ENCODE measurements at regions not wholly inside any gene's neighbourhood (a gene's known extent, or its start where the extent isn't known, plus 50 kb on each side); places are given as distances from the start of the nearest gene placed in this dataset.
"Not testable (repeated sequence)": the region's sequence is repeated elsewhere in the genome, so short reads cannot be mapped to it uniquely, and the experiment has no call there.

DNA sequence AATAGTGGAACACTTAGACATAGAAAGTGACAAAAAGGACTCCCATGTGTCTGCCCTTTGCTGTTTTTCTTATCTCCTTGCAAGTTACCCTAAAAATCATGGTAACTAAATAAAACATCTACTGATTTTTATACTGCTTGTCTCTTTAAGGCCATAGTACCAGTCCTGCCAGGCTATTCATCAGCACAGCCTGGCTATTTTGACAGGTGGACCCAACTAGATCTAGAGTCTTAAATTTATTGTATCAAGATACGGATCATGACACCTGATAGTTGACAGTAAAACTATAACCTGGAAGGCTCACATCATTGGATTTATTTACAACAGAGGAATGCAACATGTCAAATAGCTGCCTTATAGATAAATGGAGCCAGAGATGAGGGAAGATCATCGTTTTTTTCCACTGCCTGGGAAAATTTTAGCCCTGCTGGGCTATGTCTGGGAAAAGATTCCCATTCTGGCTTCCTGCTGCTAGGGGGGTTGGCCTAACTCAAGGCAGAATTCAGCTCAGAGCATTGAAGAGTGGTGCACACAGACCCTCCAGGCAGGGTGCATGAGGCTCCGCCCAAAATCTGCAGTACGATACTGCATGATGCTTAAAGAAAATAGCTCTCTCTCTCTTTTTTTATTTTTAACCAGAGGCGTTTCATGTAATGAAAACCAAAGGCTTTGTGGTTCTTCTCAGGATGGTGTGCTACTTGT lies 292.0 kb upstream of the FZD8 start:
- H3K9me3 ChIP-seq: no peaks in the 10 kb centered on the region
- DNase-seq (ENCODE audit: low spot score in 2 of 2): no peak
- H3K27me3 ChIP-seq: no peaks in the 10 kb centered on the region
- intact Hi-C loops (cut with DNase I): no loop called here
- H3K36me3 ChIP-seq: no peaks in the 10 kb centered on the region
- TF ChIP-seq, protein P1, sequence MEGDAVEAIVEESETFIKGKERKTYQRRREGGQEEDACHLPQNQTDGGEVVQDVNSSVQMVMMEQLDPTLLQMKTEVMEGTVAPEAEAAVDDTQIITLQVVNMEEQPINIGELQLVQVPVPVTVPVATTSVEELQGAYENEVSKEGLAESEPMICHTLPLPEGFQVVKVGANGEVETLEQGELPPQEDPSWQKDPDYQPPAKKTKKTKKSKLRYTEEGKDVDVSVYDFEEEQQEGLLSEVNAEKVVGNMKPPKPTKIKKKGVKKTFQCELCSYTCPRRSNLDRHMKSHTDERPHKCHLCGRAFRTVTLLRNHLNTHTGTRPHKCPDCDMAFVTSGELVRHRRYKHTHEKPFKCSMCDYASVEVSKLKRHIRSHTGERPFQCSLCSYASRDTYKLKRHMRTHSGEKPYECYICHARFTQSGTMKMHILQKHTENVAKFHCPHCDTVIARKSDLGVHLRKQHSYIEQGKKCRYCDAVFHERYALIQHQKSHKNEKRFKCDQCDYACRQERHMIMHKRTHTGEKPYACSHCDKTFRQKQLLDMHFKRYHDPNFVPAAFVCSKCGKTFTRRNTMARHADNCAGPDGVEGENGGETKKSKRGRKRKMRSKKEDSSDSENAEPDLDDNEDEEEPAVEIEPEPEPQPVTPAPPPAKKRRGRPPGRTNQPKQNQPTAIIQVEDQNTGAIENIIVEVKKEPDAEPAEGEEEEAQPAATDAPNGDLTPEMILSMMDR (IDR thresholded peaks at IDR 0.05): no peak
- no peak overlapping the region for H3K4me3 ChIP-seq
- H3K27ac ChIP-seq: no peak overlapping the region
- H3K4me1 ChIP-seq: no peaks in the 10 kb centered on the region

DNA sequence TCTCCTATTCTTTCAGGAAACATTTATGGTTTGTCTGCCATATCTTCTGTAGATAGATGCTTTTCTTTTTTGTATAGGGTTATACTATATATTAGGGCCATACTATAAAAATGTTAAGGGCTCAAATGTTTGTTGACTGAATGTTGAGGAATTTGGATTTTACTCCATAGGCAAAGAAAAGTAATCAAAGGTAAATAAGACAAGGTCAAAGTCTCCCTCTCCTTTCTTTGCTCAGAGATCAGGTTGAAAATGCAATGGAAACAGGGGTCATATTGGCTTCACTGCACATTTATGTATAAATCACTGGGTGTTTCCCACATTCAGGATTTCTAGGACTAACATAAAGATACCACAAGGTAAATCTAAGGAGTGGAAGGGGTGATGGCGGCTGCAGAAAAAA lies 291.4 kb upstream of the FZD8 start:
- Histone ChIP-seq H3K27me3 (no peaks in the 10 kb centered on the region), H3K4me3 (no peak overlapping the region), H3K27ac (no peak overlapping the region), H3K9me3 (no peaks in the 10 kb centered on the region), H3K36me3 (no peaks in the 10 kb centered on the region), H3K4me1 (no peaks in the 10 kb centered on the region)
- intact Hi-C loops (cut with DNase I): no loop called here
- TF ChIP-seq, protein P1 (IDR thresholded peaks at IDR 0.05): no peak
- DNase-seq (ENCODE audit: low spot score in 2 of 2): no peak

DNA sequence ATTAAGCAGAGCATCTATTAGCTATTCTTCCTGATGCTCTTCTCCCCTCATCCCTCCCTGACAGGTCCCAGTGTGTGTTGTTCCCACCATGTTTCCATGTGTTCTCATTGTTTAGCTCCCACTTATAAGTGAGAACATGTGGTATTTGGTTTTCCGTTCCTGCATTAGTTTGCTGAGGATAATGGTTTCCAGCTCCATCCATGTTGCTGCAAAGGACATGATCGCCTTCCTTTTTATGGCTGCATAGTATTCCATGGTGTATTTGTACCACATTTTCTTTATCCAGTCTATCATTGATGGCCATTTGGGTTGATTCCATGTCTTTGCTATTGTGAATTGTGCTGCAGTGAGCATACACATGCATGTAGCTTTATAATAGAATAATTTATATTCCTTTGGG lies 287.9 kb upstream of the FZD8 start:
- H3K4me1 ChIP-seq; H3K9me3 ChIP-seq; intact Hi-C loops (cut with DNase I); H3K36me3 ChIP-seq; H3K27me3 ChIP-seq; H3K27ac ChIP-seq; H3K4me3 ChIP-seq; DNase-seq (ENCODE audit: low spot score in 2 of 2): not testable (repeated sequence)

DNA sequence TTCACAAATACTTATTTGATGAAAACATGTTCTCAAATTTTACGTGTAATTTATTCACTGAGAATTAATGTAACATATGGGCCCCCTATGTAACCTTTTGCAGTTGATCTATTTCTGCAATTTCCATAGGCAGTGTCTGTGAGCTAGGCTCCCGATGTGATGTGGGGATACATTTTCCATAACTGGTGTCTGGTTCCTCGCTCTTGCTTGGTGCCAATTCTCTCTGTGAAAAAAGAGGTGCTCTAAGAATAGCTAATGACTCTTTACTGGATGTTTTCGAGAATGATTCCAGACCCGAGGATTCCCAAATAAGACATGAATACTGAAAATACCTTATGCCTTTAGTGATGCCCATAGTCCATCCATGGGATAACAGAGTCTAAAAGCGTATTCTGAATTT lies 286.7 kb upstream of the FZD8 start:
- no peaks in the 10 kb centered on the region for H3K27me3 ChIP-seq
- H3K27ac ChIP-seq: no peak overlapping the region
- no peak for DNase-seq (ENCODE audit: low spot score in 2 of 2)
- H3K9me3 ChIP-seq: no peaks in the 10 kb centered on the region
- no peaks in the 10 kb centered on the region for H3K4me1 ChIP-seq
- intact Hi-C loops (cut with DNase I): no loop called here
- no peaks in the 10 kb centered on the region for H3K36me3 ChIP-seq
- TF ChIP-seq, protein P1 (IDR thresholded peaks at IDR 0.05): no peak
- no peak overlapping the region for H3K4me3 ChIP-seq

DNA sequence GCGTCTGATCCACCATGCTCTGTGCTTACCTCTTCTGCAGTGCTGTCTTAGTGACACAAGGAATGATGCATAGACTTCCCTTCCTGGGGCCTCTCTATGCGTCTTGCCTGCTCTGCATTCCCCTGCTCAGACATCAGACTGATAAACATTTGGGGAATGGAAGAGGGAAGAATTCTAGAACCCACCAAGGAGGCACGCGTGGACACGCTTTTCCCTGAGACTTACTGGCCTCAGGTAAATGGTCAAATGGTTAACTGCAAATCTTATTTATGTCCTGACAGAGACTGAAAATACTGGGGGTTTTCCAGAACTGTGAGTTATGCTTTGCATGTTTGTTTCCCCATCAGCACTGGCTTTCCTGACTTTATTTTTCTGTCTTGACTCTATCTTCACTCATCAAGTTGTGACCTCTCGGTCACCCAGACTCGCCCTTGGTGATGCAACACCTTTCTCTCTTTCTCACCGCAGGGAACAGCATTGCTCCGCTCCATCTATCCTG lies 285.9 kb upstream of the FZD8 start:
- intact Hi-C loops (cut with DNase I): no loop called here
- TF ChIP-seq, protein P1 (IDR thresholded peaks at IDR 0.05): no peak
- no peaks in the 10 kb centered on the region for H3K4me1 ChIP-seq
- H3K4me3 ChIP-seq: no peak overlapping the region
- no peak overlapping the region for H3K27ac ChIP-seq
- no peaks in the 10 kb centered on the region for H3K9me3 ChIP-seq
- H3K27me3 ChIP-seq: no peaks in the 10 kb centered on the region
- H3K36me3 ChIP-seq: no peaks in the 10 kb centered on the region
- no peak for DNase-seq (ENCODE audit: low spot score in 2 of 2)

DNA sequence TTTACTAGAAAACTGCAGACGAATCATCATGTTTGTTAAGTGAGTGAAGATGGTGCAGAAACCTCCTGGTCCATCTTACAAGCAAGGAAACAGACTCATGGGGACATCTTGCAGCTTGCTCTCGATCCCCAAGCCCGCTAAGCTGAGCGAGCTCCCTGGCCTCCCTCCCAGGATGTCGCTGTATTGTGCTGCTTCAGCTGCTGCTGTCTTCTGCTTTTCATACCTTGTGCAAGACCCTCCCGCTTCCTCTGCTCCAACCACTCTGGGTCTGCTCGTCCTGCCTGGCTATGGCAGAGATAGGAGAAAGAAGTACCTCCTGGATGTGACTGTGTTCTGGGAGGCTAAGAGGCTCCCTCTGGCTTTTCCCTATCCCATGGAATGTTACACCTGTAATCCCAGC lies 285.2 kb upstream of the FZD8 start:
- Histone ChIP-seq H3K4me3 (no peak overlapping the region), H3K27ac (no peak overlapping the region), H3K9me3 (no peaks in the 10 kb centered on the region), H3K36me3 (no peaks in the 10 kb centered on the region), H3K4me1 (no peaks in the 10 kb centered on the region), H3K27me3 (no peaks in the 10 kb centered on the region)
- TF ChIP-seq, protein P1 (IDR thresholded peaks at IDR 0.05): no peak
- DNase-seq (ENCODE audit: low spot score in 2 of 2): no peak
- intact Hi-C loops (cut with DNase I): no loop called here

Measured in ascending aorta (tissue), 2 donors.